ENCODE measurements at regions not wholly inside any gene's neighbourhood (a gene's known extent, or its start where the extent isn't known, plus 50 kb on each side); places are given as distances from the start of the nearest gene placed in this dataset.

GRCh38 chr16:52092126-52092525 is 454.8 kb downstream of the TOX3 start:
- intact Hi-C loops (cut with micrococcal nuclease), result no loop called here
- Histone ChIP-seq H4K20me1 (replicated peaks; ENCODE audit: control insufficient read depth, extremely low read depth, insufficient read depth, low read length) (no peaks in the 10 kb centered on the region), H3K4me3 (replicated peaks in 1 of 3; ENCODE audit: insufficient read depth in 1 of 3, low read depth in 1 of 3, low read length in 3 of 3) (no peak overlapping the region), H3K4me2 (ENCODE audit: insufficient read depth, low read length) (no peak overlapping the region), H3K4me1 (ENCODE audit: control insufficient read depth, extremely low read depth, insufficient read depth, low read length) (no peaks in the 10 kb centered on the region), H3K27ac (ENCODE audit: insufficient read depth, low read depth, low read length) (no peak overlapping the region), H3K9me3 (replicated peaks; ENCODE audit: control insufficient read depth, insufficient read depth, low read length) (peaks cover 5% of the 10 kb centered on the region), H3K79me2 (ENCODE audit: control insufficient read depth, insufficient read depth, low read length) (no peaks in the 10 kb centered on the region), H3K9me1 (replicated peaks; ENCODE audit: control insufficient read depth, extremely low read depth, insufficient read depth, low read length) (no peaks in the 10 kb centered on the region), H3K9ac (replicated peaks; ENCODE audit: extremely low read depth, insufficient read depth, low read length) (no peak overlapping the region), H2AFZ (ENCODE audit: low read depth, low read length) (no peak overlapping the region), H3K36me3 (ENCODE audit: control insufficient read depth in 2 of 2, extremely low read depth in 1 of 2, insufficient read depth in 2 of 2, low read length in 2 of 2) (no peaks in the 10 kb centered on the region), H3K27me3 (ENCODE audit: control insufficient read depth in 2 of 2, insufficient read depth in 2 of 2, low read length in 2 of 2) (no peaks in the 10 kb centered on the region)
- dilution Hi-C loops (cut with MboI; ENCODE audit: extremely low pct_ligation_motif_present, low sequenced_read_pairs), result no loop called here
- FAIRE-seq (no peak), DNase-seq (ENCODE audit: low read depth, low spot score) (no peak)
- BruUV-seq (replicated peaks), result no TSS peak
- TF ChIP-seq CTCF (IDR thresholded peaks at IDR 0.05; ENCODE audit: extremely low read depth in 1 of 2, insufficient read depth in 1 of 2, low read depth in 1 of 2, low read length in 2 of 2), result no peak
- POLR2A ChIA-PET, result no interaction called here
- CTCF ChIA-PET, result no interaction called here

GRCh38 chr16:52090080-52090479 is 456.9 kb downstream of the TOX3 start:
- Histone ChIP-seq H3K27me3 (ENCODE audit: control insufficient read depth in 2 of 2, insufficient read depth in 2 of 2, low read length in 2 of 2) (no peaks in the 10 kb centered on the region), H3K79me2 (ENCODE audit: control insufficient read depth, insufficient read depth, low read length) (no peaks in the 10 kb centered on the region), H3K27ac (ENCODE audit: insufficient read depth, low read depth, low read length) (no peak overlapping the region), H3K9ac (replicated peaks; ENCODE audit: extremely low read depth, insufficient read depth, low read length) (no peak overlapping the region), H3K9me3 (replicated peaks; ENCODE audit: control insufficient read depth, insufficient read depth, low read length) (peaks cover 7% of the 10 kb centered on the region), H3K9me1 (replicated peaks; ENCODE audit: control insufficient read depth, extremely low read depth, insufficient read depth, low read length) (no peaks in the 10 kb centered on the region), H4K20me1 (replicated peaks; ENCODE audit: control insufficient read depth, extremely low read depth, insufficient read depth, low read length) (no peaks in the 10 kb centered on the region), H3K36me3 (ENCODE audit: control insufficient read depth in 2 of 2, extremely low read depth in 1 of 2, insufficient read depth in 2 of 2, low read length in 2 of 2) (no peaks in the 10 kb centered on the region), H3K4me1 (ENCODE audit: control insufficient read depth, extremely low read depth, insufficient read depth, low read length) (no peaks in the 10 kb centered on the region), H2AFZ (ENCODE audit: low read depth, low read length) (no peak overlapping the region), H3K4me2 (ENCODE audit: insufficient read depth, low read length) (no peak overlapping the region), H3K4me3 (replicated peaks in 1 of 3; ENCODE audit: insufficient read depth in 1 of 3, low read depth in 1 of 3, low read length in 3 of 3) (no peak overlapping the region)
- DNase-seq (ENCODE audit: low read depth, low spot score), result no peak
- no TSS peak for BruUV-seq (replicated peaks)
- no peak for FAIRE-seq
- ChIA-PET CTCF (no interaction called here), POLR2A (no interaction called here)
- TF ChIP-seq, protein P1, sequence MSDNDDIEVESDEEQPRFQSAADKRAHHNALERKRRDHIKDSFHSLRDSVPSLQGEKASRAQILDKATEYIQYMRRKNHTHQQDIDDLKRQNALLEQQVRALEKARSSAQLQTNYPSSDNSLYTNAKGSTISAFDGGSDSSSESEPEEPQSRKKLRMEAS (IDR thresholded peaks at IDR 0.05; ENCODE audit: insufficient read depth, insufficient read length), result no peak
- no peak for TF ChIP-seq MYC (IDR thresholded peaks at IDR 0.05; ENCODE audit: low read depth, low read length)
- no peak for TF ChIP-seq CTCF (IDR thresholded peaks at IDR 0.05; ENCODE audit: extremely low read depth in 1 of 2, insufficient read depth in 1 of 2, low read depth in 1 of 2, low read length in 2 of 2)
- TF ChIP-seq POLR2A (IDR thresholded peaks at IDR 0.05; ENCODE audit: low read depth, low read length), result no peak
- TF ChIP-seq FOS (IDR thresholded peaks at IDR 0.05; ENCODE audit: borderline replicate concordance, insufficient read depth, low read length), result no peak
- no peak for TF ChIP-seq JUN (IDR thresholded peaks at IDR 0.05; ENCODE audit: borderline replicate concordance, insufficient read depth, insufficient read length, low read depth)
- no peak for TF ChIP-seq GATA2 (IDR thresholded peaks at IDR 0.05; ENCODE audit: insufficient read depth, insufficient read length, low read depth, low read length)
- no peak for TF ChIP-seq EZH2 (IDR thresholded peaks at IDR 0.05; ENCODE audit: borderline replicate concordance, low read depth, low read length, severe bottlenecking)
- TF ChIP-seq POLR2AphosphoS5 (IDR thresholded peaks at IDR 0.05; ENCODE audit: insufficient read depth, low read depth, low read length), result no peak
- intact Hi-C loops (cut with micrococcal nuclease), result no loop called here
- dilution Hi-C loops (cut with MboI; ENCODE audit: extremely low pct_ligation_motif_present, low sequenced_read_pairs), result no loop called here

Data from endothelial cell of umbilical vein (primary cell).